ENCODE measurements at regions not wholly inside any gene's neighbourhood (a gene's known extent, or its start where the extent isn't known, plus 50 kb on each side); places are given as distances from the start of the nearest gene placed in this dataset.

DNA sequence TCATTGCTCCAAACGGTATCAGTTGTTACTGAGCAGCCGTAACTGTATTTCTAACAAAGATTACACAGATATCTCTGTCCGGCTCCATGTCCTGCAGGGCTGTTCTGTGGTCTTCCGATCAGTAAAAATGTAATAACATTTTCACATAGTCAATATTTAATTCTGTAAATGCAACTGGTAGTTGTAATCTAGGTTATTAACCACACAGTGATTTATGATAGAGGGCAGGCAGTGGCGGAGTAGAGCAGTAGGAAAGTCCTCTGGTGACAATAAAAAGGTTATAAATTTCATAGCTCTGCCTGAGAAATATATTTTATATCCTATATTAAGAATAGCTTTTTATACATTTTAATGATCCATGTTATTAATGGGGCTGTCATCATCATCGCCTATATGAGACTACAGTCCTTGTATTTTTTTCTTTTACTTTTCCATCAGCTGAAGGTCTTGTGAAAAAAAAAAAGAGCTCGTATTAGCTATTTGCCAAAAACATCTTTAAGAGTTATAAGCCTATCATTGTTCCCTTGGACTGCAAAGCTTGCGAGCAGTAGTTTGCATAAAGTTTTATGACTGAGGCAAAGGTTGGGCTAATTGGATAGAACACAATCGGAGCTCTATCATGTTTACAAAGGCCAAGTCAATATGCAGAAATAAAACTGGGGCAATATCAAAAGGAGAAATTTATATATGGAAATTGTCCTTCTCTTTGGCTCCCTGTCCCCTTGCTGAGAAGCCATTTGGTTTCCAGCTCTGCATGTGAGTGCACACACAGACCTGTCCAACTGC is 648.0 kb downstream of the IRX1 start:
- TF ChIP-seq, protein P1, sequence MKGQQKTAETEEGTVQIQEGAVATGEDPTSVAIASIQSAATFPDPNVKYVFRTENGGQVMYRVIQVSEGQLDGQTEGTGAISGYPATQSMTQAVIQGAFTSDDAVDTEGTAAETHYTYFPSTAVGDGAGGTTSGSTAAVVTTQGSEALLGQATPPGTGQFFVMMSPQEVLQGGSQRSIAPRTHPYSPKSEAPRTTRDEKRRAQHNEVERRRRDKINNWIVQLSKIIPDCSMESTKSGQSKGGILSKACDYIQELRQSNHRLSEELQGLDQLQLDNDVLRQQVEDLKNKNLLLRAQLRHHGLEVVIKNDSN (IDR thresholded peaks at IDR 0.05): no peak
- TF ChIP-seq TCF12 (IDR thresholded peaks at IDR 0.05; ENCODE audit: low read depth) (no peak), ZBTB7A (IDR thresholded peaks at IDR 0.05; ENCODE audit: low read depth) (no peak)

DNA sequence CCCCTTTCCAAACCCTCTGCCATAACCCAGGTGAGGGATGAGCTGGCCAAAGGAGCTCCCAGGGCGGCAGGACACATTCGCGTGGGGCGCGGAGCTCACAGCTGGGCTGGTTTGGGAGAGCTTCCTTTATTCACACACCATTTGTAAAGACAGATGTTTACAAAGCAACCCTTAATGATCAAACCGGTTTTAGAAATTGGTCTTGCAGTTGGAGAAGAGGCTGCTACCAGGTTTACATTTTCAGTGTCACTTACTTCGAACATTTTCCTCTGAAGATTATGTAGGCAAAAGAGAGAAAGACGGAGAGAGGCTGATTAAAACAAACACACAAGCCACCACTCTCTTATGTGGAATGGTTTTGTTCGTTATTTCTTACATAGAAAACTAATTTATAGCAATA is 648.7 kb downstream of the IRX1 start:
- TF ChIP-seq YY1 (IDR thresholded peaks at IDR 0.05; ENCODE audit: low read depth): no peak

DNA sequence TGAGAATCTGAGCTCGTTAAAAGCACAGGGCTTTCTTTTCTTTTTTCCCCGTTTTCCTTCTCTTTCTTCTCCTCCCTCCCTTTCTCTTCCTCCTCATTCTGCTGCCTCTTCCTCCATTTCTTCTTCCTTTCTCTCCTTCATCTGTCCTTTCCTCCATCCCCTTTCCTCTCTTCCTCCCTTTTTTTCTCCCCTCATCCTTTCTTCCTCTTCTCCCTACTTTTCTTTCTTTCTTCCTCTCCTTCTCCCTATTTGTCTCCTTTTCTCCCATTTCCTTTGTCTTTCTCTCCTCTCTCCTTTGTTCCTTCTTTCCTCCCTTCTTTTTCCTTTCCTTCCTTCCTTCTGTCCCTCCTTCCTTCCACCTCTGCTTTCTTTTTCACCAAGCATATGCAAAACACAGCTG is 649.4 kb downstream of the IRX1 start:
- TF ChIP-seq YY1 (IDR thresholded peaks at IDR 0.05; ENCODE audit: low read depth) (no peak), EGR1 (IDR thresholded peaks at IDR 0.05) (no peak)
- TF ChIP-seq, protein P1 (IDR thresholded peaks at IDR 0.05): no peak

DNA sequence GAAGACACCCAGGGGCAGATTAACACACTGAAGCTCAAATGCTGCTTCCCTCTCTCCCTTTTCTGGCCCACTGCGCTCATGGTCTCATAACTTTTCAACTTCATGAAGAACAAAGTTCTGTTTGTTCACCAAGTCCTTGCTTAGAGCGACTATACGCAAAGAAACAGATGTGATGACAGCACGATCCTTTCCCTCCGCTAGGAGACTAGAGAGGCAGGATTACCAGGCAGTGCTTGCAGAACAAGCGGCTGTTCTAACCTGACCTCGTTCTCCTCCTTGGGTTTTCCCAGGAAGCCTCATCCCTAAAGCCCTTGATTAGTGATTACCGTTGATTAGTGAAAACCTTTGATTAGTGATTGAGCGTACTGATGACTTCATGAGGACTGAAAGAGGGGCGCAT is 649.9 kb downstream of the IRX1 start:
- TF ChIP-seq YY1 (IDR thresholded peaks at IDR 0.05; ENCODE audit: low read depth) (no peak), EGR1 (IDR thresholded peaks at IDR 0.05) (no peak), CEBPB (IDR thresholded peaks at IDR 0.05) (no peak)

DNA sequence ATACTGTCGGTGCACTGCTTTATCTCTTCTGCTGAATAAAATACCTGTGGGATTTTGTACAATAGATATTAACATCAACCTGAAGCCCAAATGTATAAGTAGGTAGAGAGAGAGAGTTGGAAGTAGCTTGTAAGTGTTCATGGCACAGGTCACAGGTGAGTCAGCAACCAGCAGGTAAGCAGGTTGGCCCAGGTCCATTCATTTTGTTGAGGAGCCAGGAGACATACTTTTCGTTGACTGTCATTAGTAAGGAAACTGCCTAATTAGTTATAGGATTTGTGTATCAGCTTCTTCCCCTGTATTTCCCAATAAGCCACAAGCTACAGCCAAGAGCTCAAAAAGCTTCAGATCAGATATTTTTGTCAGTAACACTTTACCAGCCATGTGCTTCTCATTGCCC is 650.8 kb downstream of the IRX1 start:
- TF ChIP-seq FOXM1 (IDR thresholded peaks at IDR 0.05; ENCODE audit: borderline replicate concordance, low read depth): no peak
- TF ChIP-seq TAF1 (IDR thresholded peaks at IDR 0.05; ENCODE audit: low read depth): no peak
- TF ChIP-seq CEBPB (IDR thresholded peaks at IDR 0.05): no peak
- no peak for TF ChIP-seq EGR1 (IDR thresholded peaks at IDR 0.05)
- TF ChIP-seq, protein P2, sequence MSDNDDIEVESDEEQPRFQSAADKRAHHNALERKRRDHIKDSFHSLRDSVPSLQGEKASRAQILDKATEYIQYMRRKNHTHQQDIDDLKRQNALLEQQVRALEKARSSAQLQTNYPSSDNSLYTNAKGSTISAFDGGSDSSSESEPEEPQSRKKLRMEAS (IDR thresholded peaks at IDR 0.05): no peak
- no peak for TF ChIP-seq EP300 (IDR thresholded peaks at IDR 0.05; ENCODE audit: borderline replicate concordance)
- TF ChIP-seq TCF12 (IDR thresholded peaks at IDR 0.05; ENCODE audit: low read depth): no peak
- TF ChIP-seq ZBTB7A (IDR thresholded peaks at IDR 0.05; ENCODE audit: low read depth): no peak
- no peak for TF ChIP-seq NFIC (IDR thresholded peaks at IDR 0.05)
- TF ChIP-seq, protein P1 (IDR thresholded peaks at IDR 0.05): no peak
- no peak for TF ChIP-seq TEAD4 (IDR thresholded peaks at IDR 0.05)
- TF ChIP-seq, protein P3, sequence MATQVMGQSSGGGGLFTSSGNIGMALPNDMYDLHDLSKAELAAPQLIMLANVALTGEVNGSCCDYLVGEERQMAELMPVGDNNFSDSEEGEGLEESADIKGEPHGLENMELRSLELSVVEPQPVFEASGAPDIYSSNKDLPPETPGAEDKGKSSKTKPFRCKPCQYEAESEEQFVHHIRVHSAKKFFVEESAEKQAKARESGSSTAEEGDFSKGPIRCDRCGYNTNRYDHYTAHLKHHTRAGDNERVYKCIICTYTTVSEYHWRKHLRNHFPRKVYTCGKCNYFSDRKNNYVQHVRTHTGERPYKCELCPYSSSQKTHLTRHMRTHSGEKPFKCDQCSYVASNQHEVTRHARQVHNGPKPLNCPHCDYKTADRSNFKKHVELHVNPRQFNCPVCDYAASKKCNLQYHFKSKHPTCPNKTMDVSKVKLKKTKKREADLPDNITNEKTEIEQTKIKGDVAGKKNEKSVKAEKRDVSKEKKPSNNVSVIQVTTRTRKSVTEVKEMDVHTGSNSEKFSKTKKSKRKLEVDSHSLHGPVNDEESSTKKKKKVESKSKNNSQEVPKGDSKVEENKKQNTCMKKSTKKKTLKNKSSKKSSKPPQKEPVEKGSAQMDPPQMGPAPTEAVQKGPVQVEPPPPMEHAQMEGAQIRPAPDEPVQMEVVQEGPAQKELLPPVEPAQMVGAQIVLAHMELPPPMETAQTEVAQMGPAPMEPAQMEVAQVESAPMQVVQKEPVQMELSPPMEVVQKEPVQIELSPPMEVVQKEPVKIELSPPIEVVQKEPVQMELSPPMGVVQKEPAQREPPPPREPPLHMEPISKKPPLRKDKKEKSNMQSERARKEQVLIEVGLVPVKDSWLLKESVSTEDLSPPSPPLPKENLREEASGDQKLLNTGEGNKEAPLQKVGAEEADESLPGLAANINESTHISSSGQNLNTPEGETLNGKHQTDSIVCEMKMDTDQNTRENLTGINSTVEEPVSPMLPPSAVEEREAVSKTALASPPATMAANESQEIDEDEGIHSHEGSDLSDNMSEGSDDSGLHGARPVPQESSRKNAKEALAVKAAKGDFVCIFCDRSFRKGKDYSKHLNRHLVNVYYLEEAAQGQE (IDR thresholded peaks at IDR 0.05; ENCODE audit: low read depth): no peak
- no peak for TF ChIP-seq YY1 (IDR thresholded peaks at IDR 0.05; ENCODE audit: low read depth)

DNA sequence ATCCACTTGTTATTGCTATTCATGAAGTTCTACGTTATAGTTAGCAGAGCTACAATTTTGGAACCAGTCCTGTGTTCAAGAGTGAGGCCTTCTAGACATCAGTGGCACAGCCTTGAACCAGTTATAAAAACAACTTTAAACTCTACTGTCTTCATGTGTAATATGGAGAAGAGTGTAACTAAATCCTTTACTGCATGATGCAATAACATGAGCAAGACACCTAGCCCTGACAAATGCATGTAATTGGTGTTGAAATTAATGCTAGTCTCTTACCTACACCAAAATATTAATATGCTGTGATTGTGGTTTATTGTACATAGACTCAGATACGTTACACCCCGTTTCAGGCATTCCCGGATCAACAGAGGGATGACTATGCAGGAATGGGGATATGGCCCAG is 654.6 kb downstream of the IRX1 start:
- TF ChIP-seq EP300 (IDR thresholded peaks at IDR 0.05; ENCODE audit: borderline replicate concordance): no peak
- TF ChIP-seq, protein P3 (IDR thresholded peaks at IDR 0.05; ENCODE audit: low read depth): no peak
- no peak for TF ChIP-seq ZBTB7A (IDR thresholded peaks at IDR 0.05; ENCODE audit: low read depth)
- no peak for TF ChIP-seq TAF1 (IDR thresholded peaks at IDR 0.05; ENCODE audit: low read depth)
- no peak for TF ChIP-seq RAD21 (IDR thresholded peaks at IDR 0.05; ENCODE audit: low read depth)
- no peak for TF ChIP-seq TEAD4 (IDR thresholded peaks at IDR 0.05)
- TF ChIP-seq EGR1 (IDR thresholded peaks at IDR 0.05): no peak
- no peak for TF ChIP-seq CEBPB (IDR thresholded peaks at IDR 0.05)
- no peak for TF ChIP-seq TCF12 (IDR thresholded peaks at IDR 0.05; ENCODE audit: low read depth)
- TF ChIP-seq, protein P2 (IDR thresholded peaks at IDR 0.05): no peak
- TF ChIP-seq, protein P1 (IDR thresholded peaks at IDR 0.05): no peak

All from Ishikawa (cell line).